HG02571 (cell line): ENCODE measurements at regions not wholly inside any gene's neighbourhood (a gene's known extent, or its start where the extent isn't known, plus 50 kb on each side); places are given as distances from the start of the nearest gene placed in this dataset.

Source experiments
- ATAC-seq: cut with Tn5 transposase; IDR thresholded peaks from one replicate; pipeline ENCODE4 v1.9.1; 2021; ENCODE audit warnings: mild to moderate bottlenecking, moderate library complexity; ENCODE audit not compliant: unreplicated experiment

- no peak for ATAC-seq
Observed at GRCh38 chr6:119590066-119590465, 240.5 kb upstream of the MAN1A1 start.

DNA sequence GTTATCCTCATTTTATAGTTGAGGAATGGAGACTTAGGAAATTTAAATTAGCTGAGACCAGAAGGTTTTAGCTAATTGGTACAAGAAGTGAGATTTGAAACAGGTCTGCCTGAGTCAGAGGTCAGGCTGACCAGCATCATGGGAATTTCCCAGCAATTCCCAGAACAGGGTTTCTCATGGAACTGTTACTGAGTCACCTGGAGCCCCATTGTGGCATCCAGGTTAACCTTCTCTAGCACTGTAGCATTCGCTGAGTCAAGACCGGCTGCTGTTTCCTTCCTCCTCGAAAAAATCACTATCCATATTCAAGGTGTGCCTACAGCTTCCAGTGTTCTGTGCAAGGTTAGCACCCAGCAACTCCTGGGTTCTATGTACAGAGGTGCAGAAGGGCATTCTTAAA lies 238.0 kb upstream of the MAN1A1 start:
- no peak for ATAC-seq

GRCh38 chr6:119586250-119586882 lies 236.8 kb upstream of the MAN1A1 start:
- peak; percentile 98 for ATAC-seq

DNA sequence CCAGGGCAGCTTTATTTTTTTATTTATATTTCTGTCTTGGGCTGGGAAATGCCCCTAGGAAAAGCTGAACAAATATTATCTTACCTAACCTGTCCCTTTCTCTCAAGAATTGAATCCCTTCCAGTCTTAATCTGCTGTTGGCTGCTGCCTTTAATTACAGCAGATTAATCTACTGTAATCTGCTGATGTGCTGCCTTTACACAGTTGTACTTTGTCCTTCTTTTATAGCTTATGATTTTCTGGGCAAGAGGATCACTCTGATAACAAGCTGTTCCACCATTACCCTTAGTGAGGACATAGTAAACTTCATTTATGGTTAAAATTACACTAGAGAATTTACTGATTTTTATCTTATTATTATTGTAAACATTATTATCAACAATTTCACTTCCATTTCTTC lies 234.5 kb upstream of the MAN1A1 start:
- no peak for ATAC-seq

- ATAC-seq: no peak
Observed at GRCh38 chr6:119581220-119581619, 231.7 kb upstream of the MAN1A1 start.

DNA sequence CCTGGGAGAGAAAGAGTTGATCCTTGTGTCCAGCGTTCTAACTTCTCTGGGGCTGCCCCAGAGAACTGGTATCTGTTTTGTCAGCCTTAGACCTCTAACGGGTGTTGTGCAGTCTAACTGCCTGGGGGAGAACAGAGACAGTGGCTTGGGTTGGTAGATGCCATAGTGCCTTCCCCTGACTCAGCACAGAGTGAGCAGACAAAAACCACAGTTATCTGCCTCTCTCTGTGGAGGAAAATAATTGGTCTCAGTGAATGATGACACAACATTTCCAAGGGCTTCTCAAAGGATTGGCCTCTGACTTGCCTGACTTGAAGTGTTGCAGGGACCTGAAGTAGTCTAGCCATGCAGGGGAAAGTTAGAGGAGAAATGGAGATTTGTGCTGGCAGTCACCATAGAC lies 226.2 kb upstream of the MAN1A1 start:
- no peak for ATAC-seq

DNA sequence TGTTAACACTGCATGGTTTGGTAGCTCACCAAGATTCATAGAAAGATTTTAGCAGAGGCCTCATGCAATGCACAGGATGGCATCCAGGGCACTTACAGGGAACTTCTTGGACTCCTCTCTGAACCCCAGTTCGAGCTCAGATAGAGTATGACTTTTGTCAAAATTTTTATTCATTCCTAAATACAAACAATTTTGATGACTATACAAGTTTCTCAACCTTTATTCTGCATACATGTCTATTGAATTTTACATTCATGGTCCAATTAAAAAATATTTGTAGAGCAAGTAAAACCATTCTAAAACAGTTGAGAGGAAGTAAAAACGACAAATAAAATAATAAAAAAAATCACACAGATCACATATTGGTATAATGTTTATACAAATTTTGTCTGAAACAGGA lies 219.0 kb upstream of the MAN1A1 start:
- ATAC-seq: no peak

- ATAC-seq: no peak
Observed at GRCh38 chr6:119566546-119567260, 217.1 kb upstream of the MAN1A1 start.

DNA sequence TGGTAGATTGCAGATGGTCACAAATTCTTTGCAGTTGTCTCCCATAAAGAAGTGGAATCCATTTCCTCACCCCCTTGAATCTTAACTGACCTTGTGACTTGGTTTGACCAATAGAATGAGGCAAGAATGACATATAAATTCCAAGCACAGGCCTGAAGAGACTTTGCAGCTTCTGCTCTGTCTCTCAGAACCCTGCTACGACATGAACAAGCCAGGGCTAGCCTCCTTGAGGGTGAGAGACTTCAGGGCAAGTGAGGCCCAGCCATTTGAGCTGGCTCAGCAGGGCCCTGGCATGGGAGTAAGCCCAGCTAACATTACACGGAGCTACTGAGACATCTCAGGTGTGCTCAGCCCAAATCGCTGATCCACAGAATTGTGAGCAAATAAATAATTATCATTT lies 216.3 kb upstream of the MAN1A1 start:
- no peak for ATAC-seq

DNA sequence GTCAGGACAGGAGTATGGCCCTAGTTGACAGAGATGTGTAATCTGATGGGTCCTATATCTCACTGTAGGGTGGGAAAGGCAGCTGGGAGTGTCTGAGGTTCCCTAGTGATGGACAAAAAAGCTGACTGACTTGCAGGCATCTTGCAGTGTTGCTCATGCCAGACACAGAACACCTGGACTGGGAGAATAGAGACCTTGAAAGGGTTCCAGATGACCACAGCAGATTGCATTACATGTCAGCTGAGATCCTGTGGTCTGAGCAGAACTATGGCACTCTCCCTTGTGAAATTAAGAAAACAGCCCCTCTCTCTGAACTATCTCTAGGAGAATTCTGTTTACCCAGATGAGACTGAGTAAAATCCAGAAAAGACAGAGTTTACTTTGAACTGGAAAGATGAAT lies 212.6 kb upstream of the MAN1A1 start:
- no peak for ATAC-seq

GRCh38 chr6:119559586-119559985 lies 210.0 kb upstream of the MAN1A1 start:
- ATAC-seq: no peak

DNA sequence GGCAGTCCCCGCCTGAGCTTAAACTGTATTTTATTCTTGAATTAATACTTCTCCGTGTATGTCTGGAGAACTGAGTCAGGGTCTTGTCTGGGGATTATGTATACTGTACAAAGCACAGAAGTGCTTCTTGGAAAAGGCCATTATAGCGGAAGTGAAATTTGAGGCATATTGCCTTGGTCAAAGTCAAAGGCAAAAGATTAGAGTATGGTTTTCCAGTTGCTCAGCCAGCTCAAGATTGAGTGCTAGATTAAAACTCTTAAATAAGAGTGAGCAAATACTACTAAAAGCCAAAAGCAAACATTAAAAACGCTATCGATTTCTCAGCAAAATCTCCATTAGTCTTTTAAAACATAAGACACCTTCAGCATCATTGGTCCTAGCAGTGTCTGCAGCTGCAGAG lies 207.7 kb upstream of the MAN1A1 start:
- ATAC-seq: no peak

GRCh38 chr6:119552021-119552420 lies 202.5 kb upstream of the MAN1A1 start:
- no peak for ATAC-seq

DNA sequence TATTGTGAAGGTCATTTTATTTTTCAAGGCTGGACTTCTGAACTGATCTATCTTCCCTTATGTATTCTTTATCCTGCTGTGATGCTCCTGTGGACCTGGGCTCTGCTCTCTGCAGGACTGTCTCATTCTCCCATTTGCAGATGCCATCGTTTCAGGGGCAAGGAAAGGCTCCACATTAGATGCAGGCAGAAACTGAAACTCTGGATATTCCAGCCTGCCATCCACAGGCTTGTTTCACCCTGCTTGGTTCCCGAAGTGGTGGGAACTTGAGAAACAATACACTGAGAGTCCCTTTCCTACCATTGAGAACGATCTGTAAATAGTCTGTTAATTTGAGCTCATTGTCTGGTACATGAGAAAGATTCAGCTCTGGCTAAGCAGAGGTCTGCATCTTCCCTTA lies 197.5 kb upstream of the MAN1A1 start:
- no peak for ATAC-seq

DNA sequence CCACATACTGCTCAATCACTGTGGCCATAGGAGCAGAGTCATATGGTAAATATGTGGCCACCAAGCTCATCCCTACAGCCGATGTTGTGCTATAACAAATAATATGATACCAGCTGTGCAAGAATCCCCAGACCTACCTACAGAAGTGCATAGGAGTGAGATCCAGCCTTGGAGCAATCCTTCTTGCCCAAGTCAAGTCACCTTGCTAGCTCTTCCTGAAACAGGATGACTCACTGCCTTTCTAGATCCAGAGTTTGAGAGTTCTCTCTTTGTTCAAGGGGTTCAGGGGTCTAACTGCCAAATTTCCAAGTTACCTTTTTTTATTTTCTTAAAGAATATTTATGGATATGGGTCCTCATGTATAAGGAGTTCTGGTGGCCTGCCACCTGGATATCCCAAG lies 195.7 kb upstream of the MAN1A1 start:
- ATAC-seq: no peak

GRCh38 chr6:119544325-119545175 lies 195.0 kb upstream of the MAN1A1 start:
- ATAC-seq: no peak

- no peak for ATAC-seq
Observed at GRCh38 chr6:119543332-119543731, 193.8 kb upstream of the MAN1A1 start.

DNA sequence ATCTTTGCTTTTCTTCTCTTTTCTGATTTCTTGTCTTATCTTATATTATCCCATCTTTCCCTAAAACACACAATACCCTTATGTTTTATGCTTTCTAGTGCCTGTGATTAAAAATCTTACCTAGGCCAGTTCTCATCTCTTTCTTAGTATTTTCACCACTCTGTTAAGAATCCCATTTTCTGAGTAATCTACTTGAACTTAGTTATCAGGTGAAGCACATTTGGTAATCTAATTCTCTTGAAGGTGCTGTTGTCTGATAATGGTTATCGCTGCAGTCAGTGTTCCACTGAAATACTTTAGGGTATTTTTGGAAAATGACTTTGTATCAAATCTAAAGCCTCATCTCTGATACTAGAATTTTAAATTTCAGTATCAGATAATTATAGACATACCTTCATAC lies 192.5 kb upstream of the MAN1A1 start:
- no peak for ATAC-seq

GRCh38 chr6:119541132-119541905 lies 191.8 kb upstream of the MAN1A1 start:
- no peak for ATAC-seq

DNA sequence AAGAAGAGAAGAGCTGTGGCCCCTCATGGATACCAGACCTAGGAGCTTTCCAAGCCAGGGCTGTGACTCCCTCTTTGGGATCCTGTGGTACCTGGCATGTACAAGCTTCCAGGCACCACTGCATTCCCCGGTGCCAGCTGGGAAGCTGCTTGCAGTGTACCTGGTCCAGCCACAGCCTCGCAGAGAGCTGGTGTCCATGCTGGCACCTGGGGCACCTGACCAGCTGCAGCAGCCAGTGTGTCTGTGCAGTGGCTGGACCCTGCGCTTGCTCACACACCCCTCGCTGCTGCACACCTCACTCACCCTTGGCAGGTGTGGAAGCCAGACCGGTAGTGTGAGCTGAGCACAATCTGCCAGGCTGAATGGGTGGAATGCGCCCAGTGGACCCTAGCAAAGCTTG lies 190.9 kb upstream of the MAN1A1 start:
- no peak for ATAC-seq

DNA sequence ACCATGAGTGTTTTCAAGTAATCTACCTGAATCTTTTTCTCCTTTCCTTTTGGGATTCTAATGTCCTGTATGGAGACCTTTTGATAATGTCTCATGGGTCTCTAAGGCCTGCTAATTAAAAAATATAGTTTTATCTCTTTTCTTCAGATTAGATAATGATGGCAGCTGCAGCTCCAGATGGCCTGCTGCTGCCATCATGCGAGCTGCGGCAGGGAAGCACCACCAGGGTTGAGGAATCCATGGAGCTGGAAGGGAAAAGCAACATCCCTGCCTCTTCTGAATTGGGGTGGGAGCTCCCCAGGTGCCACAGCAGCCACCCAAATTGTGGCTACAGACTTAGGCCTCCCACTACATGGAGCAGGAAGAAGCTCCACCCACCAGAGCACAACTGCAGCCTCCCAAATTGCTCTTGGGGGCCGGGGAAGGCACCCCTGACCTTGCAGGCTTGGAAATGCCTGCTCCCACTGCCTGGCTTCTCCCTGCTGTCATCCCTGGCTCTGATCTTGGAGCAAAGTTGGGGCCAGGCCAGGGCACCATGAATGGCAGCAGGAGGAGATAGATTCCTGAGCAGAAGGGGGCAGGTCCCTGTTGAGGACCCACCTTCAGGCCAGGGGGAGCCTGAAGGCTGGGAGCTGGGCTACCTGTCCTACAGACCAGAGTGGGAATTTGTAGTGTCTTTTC lies 189.6 kb upstream of the MAN1A1 start:
- ATAC-seq: no peak
